ENCODE measurements at regions not wholly inside any gene's neighbourhood (a gene's known extent, or its start where the extent isn't known, plus 50 kb on each side); places are given as distances from the start of the nearest gene placed in this dataset.
"Not testable (repeated sequence)": the region's sequence is repeated elsewhere in the genome, so short reads cannot be mapped to it uniquely, and the experiment has no call there.

GRCh38 chr14:34065690-34066391 lies 115.0 kb upstream of the EGLN3 start:
- DNase-seq (ENCODE audit: low read depth in 2 of 2) = no peak

GRCh38 chr14:34065236-34065635 lies 114.4 kb upstream of the EGLN3 start:
- DNase-seq (ENCODE audit: low read depth in 2 of 2) = no peak

GRCh38 chr14:34064349-34064748 lies 113.5 kb upstream of the EGLN3 start:
- no peak for DNase-seq (ENCODE audit: low read depth in 2 of 2)

GRCh38 chr14:34063470-34064164 lies 112.7 kb upstream of the EGLN3 start:
- no peak for DNase-seq (ENCODE audit: low read depth in 2 of 2)

GRCh38 chr14:34063042-34063441 lies 112.2 kb upstream of the EGLN3 start:
- no peak for DNase-seq (ENCODE audit: low read depth in 2 of 2)

- DNase-seq (ENCODE audit: low read depth in 2 of 2) = no peak
Observed at GRCh38 chr14:34062353-34062973, 111.6 kb upstream of the EGLN3 start.

GRCh38 chr14:34060651-34060999 lies 109.8 kb upstream of the EGLN3 start:
- no peak for DNase-seq (ENCODE audit: low read depth in 2 of 2)

GRCh38 chr14:34059925-34060650 lies 109.2 kb upstream of the EGLN3 start:
- no peak for DNase-seq (ENCODE audit: low read depth in 2 of 2)

GRCh38 chr14:34059037-34059924 lies 108.4 kb upstream of the EGLN3 start:
- DNase-seq (ENCODE audit: low read depth in 2 of 2) = no peak

- no peak for DNase-seq (ENCODE audit: low read depth in 2 of 2)
Observed at GRCh38 chr14:34058510-34058909, 107.6 kb upstream of the EGLN3 start.

GRCh38 chr14:34056046-34056445 lies 105.2 kb upstream of the EGLN3 start:
- no peak for DNase-seq (ENCODE audit: low read depth in 2 of 2)

GRCh38 chr14:34055157-34055950 lies 104.5 kb upstream of the EGLN3 start:
- no peak for DNase-seq (ENCODE audit: low read depth in 2 of 2)

- DNase-seq (ENCODE audit: low read depth in 2 of 2) = no peak
Observed at GRCh38 chr14:34053666-34054065, 102.8 kb upstream of the EGLN3 start.

- DNase-seq (ENCODE audit: low read depth in 2 of 2) = no peak
Observed at GRCh38 chr14:34052658-34053014, 101.8 kb upstream of the EGLN3 start.

- DNase-seq (ENCODE audit: low read depth in 2 of 2) = no peak
Observed at GRCh38 chr14:34051966-34052657, 101.2 kb upstream of the EGLN3 start.

- no peak for DNase-seq (ENCODE audit: low read depth in 2 of 2)
Observed at GRCh38 chr14:34050606-34051005, 99.7 kb upstream of the EGLN3 start.

- DNase-seq (ENCODE audit: low read depth in 2 of 2) = no peak
Observed at GRCh38 chr14:34049790-34050189, 98.9 kb upstream of the EGLN3 start.

GRCh38 chr14:34049187-34049586 lies 98.3 kb upstream of the EGLN3 start:
- DNase-seq (ENCODE audit: low read depth in 2 of 2) = not testable (repeated sequence)

- DNase-seq (ENCODE audit: low read depth in 2 of 2) = no peak
Observed at GRCh38 chr14:34046799-34047520, 96.1 kb upstream of the EGLN3 start.

Measured in stimulated activated CD8-positive, alpha-beta memory T cell treated with anti-CD3 and anti-CD28 coated beads, Interleukin-7, amount 100 ng/mL, for 1 hour (primary cell).